ENCODE measurements at regions not wholly inside any gene's neighbourhood (a gene's known extent, or its start where the extent isn't known, plus 50 kb on each side); places are given as distances from the start of the nearest gene placed in this dataset.
A peak's percentile ranks its signal among the peaks of the same experiment; 100 is the strongest.
"Not testable (repeated sequence)": the region's sequence is repeated elsewhere in the genome, so short reads cannot be mapped to it uniquely, and the experiment has no call there.

DNA sequence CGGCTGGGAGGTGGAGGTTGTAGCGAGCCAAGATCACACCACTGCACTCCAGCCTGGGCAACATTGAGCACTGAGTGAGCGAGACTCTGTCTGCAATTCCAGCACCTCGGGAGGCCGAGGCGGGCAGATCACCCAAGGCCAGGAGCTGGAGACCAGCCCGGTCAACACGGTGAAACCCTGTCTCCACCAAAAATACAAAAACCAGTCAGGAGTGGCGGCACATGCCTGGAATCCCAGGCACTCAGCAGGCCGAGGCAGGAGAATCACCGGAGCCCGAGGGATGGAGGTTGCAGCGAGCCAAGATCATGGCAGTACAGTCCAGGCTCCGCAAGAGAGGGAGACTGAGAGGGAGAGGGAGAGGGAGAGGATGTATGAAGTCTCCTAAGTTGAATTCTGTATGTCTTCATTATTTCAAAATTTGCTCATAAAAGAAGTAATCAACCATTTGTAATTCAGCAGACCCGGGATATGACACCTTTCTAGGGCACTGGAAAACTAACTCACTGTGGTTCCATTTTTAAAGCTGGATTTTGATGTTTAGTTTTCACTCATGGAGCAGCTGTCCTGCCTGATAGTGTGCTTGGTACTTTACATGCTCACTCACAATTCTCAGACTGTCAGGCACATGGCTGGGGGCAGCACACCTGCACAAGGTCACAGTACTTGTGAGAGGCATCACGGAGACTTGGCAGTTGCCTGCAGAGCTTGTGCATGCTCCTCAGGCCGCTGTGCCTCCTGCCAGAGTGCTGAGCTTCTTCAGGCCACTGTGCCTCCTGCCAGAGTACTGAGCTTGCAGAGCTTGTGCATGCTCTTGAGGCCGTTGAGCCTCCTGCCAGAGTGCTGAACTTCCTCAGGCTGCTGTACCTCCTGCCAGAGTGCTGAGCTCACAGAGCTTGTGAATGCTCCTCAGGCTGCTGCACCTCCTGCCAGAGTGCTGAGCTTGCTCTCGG is 106.2 kb downstream of the ERMARD start:
- DNase-seq = no peak

DNA sequence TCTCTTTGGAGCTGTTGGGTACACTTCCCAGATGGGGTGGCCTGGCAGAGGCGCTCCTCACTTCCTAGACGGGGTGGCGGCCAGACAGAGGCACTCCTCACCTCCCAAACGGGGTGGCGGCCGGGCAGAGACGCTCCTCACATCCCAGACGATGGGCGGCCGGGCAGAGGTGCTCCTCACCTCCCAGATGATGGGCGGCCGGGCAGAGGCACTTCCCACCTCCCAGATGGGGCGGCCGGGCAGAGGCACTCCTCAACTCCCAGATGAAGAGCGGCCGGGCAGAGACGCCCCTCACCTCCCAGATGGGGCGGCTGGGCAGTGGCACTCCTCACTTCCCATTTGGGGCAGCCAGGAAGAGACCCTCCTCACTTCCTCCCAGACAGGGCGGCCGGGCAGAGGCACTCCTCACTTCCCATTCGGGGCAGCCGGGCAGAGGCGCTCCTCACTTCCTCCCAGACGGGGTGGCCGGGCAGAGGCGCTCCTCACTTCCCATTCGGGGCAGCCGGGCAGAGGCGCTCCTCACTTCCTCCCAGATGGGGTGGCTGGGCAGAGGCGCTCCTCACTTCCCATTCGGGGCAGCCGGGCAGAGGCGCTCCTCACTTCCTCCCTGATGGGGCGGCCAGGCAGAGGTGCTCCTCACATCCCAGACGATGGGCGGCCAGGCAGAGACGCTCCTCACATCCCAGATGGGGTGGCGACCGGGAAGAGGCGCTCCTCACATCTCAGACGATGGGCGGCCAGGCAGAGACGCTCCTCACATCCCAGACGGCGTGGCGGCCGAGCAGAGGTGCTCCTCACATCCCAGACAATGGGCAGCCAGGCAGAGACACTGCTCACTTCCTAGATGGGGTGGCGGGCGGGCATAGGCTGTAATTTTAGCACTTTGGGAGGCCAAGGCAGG is 105.3 kb downstream of the ERMARD start:
- not testable (repeated sequence) for DNase-seq

DNA sequence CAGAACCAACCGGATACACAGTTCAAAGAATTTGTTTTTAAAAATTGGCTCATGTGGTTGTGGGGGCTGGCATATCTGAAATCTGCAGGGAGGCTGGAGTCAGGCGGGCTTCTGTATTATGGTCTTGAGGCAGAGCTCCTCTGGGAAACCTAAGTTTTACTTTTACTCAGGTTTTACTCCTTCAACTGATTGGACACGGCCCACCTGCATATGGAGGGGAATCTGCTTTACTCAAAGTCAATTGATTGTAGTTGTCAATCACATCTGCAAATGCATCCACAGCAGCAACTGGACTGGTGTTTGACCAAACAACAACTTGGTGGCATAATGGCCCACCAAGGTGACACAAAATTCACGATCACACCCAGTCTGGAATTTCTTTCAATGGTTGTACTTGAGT is 103.4 kb downstream of the ERMARD start:
- DNase-seq = no peak

DNA sequence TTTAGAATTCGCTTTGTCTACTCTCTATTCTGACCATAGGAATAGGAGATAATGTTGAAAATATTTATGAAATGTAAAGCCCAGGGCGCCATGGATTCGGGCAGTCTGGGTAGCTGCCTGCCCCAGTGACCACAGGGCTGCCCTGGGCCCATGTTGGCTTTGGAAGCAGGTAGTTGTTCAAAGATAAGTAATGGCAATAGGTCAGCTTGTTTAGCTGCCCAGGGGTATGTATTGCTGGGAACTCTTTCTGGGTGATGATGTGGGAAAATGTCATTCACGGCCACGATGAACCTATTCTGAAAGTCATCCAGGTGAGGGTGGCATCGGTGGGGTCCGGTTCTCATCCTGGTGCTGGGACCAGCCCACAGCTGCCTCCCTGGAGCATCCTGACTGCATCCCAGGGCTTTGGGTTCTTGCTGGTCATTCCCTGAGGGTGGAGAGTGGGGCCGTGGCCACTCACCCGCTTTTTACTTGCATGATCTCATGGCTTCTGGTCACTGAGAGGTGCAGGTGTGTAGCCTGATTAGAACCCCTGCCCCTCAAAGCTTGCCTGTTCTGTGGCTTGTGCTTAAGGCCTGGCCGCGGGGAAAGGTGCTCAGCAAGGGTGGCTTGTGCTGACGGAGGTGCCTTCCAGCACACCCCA is 102.8 kb downstream of the ERMARD start:
- no peak for DNase-seq

DNA sequence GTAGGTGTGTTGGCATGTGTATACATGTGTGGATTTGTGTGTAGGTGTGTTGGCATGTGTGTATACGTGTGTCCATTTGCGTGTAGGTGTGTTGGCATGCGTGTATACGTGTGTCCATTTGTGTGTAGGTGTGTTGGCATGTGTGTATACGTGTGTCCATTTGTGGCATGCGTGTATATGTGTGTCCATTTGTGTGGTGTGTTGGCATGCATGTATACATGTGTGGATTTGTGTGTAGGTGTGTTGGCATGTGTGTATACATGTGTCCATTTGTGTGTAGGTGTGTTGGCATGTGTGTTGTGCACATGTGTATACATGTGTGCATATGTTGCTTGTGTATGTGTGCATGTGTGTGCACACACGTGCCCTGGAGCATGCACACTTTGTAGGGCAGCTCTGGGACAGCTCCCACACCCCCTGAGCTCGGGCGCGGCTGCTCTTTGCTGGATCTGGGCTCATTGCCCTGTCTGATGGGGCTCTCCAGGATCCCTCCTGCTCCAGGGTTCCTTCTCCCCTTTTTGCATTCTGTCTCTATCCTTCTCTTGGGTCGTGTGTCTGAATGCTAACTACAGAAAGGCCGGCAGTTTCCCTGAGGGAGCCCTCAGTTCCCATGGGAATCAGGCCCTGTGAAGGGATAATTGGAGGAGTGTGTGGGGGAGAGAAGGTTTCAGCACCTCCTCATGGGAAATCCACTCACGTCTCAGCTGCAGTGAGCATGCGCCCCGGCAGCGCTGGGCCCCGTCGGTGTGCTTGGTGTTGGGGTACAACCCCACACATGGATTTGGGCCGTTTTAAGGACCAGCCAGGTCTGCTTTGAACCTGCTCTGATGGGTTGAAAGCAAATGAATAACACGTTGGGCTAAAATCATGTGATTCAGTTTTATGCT is 102.0 kb downstream of the ERMARD start:
- DNase-seq = peak in 7 of 58 donors; percentile 15 to 58 (median 22)

DNA sequence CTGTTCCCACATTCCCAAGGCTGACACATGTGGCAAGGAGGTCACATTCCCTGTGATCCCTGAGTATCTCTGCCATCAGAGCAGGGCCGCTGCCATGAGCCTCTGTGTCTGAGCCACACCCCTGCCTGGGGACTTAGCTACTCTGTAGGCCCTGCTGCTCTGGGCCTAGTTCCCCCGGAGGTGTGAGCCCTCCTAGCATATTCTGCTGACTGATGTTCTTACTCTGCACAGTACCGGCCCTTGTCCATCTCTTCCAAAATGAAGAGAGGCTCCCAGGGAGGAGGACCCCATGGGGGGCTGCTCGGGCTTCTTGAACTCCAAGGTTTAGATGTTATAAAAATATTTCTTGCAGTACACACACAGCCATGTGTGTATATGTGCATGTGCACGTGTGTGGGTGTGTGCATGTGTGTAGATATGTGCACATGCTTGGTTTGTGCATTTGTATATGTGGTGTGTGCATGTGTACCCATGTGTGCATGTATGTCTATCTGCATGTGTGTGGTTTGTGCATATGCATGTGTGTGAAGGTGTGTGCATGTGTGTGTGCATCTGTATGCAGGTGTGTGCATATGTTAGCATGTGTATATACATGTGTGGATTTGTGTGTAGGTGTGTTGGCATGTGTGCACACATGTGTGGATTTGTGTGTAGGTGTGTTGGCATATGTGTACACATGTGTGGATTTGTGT is 101.2 kb downstream of the ERMARD start:
- no peak for DNase-seq

DNA sequence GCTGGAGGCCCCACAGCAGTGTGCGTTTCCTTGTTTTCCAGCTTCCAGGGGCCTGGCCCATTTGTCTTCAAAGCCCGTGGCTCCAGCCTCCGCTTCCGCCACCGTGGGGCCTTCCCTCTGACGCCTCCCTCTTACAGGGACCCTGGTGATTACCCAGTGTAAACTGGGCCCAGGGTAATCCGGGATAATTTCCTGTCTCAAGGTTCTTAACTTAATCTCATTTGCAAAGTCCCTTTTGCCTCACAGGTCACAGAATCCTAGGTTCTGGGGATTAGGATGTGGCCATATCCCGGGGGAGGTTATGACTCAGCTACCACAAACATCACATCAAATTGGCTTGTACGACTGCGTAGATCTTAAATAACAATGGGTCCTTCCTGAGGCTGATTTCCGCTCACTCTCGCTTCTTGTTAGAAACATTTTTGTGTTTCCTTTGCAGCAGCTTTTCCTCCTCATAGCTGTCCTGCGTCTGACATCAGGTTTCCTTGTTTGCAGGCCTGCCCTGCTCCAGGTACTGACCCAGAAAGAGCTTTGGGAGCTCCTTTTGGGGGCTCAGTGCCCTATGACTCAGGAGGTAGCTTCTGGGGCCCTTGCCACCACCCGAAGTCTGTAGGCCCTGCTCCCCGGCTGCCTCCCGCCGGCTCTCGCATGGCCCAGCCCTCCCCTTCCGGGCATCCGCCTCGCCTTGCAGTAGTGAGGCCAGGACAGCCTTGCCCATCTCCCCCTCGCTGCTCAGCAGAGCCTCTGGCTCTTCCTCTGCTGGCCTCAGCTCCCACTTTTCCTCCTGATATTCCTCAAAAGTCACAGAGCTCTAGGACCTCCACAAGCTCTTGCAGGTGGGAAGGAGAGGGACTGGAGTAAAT is 100.5 kb downstream of the ERMARD start:
- no peak for DNase-seq

DNA sequence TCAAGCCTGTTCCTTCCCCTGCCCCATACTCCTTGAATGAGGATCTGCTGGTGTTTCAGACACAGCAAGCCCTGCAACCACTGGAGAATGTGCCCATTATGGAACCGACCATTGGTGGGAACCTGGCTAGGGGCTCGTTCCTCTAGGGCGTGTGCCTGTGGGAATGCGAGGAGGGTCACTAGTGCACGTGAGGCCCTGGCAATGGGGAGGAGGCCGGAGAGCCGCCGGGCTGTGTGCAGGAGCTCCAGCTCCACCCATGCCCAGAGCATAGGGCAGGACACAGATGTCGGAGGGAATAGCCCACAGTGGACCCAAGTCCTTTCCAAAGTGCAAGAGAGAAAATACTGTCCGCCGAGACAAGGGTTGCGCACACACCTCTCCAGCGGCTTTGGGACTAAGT is 99.3 kb downstream of the ERMARD start:
- no peak for DNase-seq

DNA sequence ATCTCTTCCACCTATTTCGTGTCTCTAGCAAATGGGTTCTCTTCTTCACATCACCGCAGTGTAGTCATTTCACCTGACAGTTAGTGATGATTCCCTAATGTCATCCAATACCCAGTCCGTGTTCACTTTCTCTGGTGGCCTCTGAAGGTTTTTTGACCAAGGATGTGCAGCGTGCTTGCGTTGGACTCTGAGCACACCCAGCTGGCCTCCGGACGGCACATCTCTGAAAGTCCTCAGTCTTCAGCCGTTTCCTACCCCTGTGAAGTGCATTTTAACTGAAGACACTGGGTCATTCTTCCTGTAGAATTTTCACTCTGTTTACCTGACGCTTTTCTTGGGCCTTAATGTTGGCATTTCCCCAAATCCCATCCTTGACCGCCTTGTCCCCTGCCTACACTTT is 98.7 kb downstream of the ERMARD start:
- no peak for DNase-seq

DNA sequence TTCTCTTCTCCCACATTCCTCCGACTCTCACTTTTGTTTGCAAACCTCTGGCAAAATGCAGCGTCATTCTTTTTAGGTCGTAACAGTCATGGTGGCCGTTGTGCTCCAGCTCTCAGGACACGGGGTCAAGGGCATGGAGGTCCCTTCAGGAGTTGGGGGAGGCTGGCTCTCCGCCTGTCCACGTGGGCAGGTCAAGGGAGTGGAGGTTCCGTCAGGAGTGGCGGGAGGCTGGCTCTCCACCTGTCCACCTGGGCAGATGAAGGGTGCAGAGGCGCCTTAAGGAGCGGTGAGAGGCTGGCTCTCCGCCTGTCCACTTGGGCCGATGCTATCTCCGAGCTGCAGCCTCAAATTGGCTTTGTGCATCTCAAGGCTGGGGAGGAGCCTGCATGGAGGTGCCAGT is 98.0 kb downstream of the ERMARD start:
- DNase-seq = no peak

DNA sequence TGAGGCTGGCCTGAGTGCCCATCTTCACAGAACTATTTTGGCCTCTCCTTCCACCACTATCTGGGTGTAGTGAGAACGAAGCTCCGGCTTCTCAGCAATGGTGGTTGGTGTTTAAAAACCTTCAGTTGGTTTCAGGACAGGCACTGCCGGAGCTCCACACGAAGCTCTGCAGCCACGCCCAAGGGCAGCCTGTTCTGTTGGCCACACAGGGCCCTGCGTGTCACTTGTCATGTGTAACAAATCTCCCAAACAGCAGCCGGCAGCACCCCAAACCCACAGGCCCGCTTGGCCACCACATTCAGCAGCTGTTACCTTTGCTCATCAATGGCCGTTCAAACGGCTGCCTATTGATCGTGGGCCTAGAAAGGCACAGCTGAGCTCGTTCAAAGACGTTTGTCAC is 97.5 kb downstream of the ERMARD start:
- no peak for DNase-seq

DNA sequence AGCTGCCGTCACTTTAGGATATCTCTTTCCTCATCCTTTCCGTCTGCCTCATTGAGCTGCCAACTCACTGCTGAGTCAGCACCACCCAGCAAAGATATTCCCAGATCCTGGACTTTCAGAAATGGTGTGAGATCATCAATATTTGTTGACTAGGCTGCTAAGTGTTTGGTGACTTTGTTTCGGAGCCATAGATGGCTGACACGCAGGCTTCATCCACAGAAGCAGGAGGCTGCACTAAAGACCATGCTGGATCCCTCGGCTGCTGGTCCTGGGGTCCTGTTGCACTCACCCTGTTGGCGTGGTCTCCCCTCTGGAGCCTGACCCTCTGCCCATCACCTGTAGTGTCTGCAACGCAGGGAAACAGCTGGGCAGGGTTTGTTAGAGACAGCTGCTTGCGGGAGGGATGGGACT is 96.5 kb downstream of the ERMARD start:
- DNase-seq = no peak

DNA sequence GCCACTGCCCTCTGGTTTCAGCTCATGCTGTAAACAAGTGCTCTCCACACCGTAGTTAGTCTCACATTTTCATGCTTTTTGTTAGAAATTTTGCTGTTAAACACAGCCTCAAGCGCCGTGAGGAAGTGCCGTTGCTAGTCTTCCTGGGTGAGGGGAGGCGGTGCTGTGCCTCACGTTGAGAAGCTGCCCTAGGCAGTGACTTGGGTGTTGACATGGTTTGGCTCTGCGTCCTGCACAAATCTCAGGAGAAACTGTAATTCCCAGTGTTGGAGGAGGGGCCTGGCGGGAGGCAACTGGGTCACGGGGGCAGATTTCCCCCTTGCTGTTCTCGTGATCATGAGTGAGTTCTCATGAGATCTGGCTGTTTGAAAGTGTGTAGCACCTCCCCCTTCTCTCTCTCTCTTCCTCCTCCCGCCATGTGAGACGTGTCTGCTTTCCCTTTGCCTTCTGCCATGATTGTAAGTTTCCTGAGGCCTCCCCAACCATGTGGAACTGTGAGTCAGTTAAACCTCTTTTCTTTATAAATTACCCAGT is 95.8 kb downstream of the ERMARD start:
- no peak for DNase-seq

DNA sequence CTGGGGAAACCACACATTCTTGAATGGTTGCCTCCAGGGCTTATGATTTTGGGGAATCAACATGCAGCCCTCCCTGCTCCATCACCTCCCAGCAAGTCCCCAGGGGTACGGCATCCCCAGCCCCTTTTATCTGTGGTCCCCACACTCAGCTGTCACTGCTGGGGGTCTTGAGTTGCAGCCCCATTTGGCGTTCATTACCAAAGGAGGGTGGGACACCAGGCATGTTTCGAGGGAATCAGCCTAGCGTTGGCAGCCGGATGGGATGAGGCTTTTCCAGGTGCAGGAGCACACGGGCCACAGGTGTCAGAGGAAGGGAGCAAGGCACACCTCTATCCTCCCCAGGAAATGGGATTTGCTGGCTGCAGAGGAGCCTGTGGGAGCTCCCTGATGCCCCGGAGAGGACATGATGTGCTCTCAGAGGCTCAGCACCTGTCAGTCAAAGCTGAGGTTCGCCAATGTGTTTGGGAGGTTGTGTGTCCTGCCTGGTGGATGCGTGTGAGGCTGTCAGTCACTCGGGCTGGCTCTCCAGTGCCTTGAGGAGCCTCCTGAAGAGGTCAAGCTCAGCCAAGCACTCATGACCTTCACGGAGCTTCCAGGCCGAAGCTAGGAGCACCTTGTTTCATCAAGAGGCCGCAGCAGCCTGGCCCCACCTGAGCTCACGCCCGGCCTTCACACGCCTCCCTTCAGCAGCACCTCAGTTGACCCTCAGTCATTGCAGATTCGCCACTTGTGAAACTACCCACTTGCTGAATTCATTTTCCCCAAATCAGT is 95.0 kb downstream of the ERMARD start:
- DNase-seq = no peak

DNA sequence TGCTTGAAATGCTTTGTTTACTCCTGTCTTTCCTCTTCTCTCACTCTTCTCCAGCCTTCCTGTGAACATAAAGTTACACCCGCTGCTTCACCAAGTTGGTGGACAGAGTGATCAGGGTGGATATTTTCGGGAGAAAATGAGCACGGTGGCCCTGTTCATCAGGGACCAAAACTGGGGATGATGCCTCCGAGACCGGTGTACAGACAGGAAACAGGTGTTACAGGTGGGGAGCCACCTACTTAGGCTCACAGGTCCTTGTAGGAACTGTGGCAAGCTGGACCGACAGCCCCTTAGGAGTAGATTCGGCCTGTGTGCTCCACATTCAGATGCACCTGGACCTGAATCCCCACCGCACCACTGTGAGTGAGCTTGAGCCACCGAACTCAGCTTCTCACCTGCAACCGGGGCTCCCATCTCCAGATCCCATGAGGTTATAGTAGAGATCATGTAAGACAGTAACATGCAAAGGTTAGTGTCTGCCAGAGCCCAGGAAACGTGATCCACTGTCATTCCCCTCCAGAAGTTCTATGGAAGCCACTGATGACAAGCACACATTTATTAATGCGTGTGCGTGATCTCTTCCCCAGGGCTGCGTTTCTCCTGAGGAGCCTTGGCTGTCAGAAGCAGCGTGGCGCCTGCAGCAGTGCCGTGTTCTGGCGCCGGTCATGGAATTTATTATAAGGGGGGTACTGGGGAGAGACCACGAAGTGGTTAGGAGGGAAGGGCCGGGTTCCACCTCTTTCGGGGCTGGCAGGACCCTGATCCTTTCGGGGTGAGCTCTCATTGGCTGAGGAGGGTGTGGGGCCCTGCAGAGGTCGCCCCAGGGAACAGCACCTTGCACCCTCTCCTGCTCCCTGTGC is 94.2 kb downstream of the ERMARD start:
- no peak for DNase-seq

DNA sequence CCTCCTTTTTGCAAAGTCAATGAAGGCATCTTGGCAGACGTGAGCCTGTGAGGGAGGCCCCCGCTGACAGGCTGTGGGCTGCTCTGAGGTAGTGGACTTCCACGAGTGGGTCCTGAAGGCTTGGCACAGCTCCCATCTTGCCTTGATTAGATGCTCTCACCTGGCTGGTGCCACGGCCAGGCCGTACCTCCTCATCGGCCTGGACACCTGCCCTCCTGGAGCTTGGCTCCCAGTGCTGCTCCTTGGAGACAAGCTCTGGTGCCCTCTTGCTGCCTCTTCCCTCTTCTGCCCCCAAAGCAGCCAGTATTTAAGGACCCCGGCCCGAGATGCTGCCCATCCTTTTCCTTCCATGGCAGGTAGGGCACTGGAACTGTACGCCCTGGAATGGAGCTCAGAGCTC is 93.5 kb downstream of the ERMARD start:
- no peak for DNase-seq

DNA sequence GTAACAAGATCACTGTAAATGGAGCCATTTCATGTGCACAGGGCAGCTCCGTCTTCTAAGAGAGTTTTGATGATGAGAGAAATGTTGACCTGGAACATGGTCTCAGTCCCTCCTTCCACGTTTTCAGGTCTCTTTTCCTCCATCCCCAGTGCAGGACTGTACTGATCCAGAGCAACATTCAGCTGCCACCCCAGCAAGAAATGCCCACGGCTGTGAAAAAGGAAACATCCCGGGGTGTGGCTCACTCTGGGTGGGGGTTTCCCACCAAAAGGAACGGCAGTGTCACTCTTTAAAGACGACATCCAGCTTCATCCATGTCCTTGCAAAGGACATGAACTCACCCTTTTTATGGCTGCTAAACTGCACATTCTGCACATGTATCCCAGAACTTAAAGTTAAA is 92.6 kb downstream of the ERMARD start:
- no peak for DNase-seq
